Mesodermal cell (in vitro differentiated cells): ENCODE measurements at regions not wholly inside any gene's neighbourhood (a gene's known extent, or its start where the extent isn't known, plus 50 kb on each side); places are given as distances from the start of the nearest gene placed in this dataset.

Source experiments
- H3K27ac ChIP-seq: 2 replicates; pipeline ENCODE4 v1.7.0; 2013; ENCODE audit warnings: mild to moderate bottlenecking, low read depth, low read length, moderate library complexity; ENCODE audit not compliant: severe bottlenecking
- H3K36me3 ChIP-seq: 2 replicates; pipeline ENCODE4 v1.7.1; 2013; ENCODE audit warnings: mild to moderate bottlenecking, low read length, moderate library complexity; ENCODE audit not compliant: control insufficient read depth, insufficient read depth
- H3K4me1 ChIP-seq: one replicate; pipeline ENCODE4 v1.7.1; 2013; ENCODE audit warnings: mild to moderate bottlenecking, low read length; ENCODE audit not compliant: insufficient read depth, control insufficient read depth, poor library complexity, severe bottlenecking
- H3K4me3 ChIP-seq: 2 replicates; pipeline ENCODE4 v1.7.0; 2013; ENCODE audit warnings: low read length, control low read depth, mild to moderate bottlenecking; ENCODE audit not compliant: insufficient read depth, poor library complexity, severe bottlenecking; ENCODE audit errors: extremely low read depth
- H3K9me3 ChIP-seq: 2 replicates; pipeline ENCODE4 v1.7.1; 2013; ENCODE audit warnings: mild to moderate bottlenecking, low read length, moderate library complexity; ENCODE audit not compliant: control insufficient read depth
- WGBS, 2 experiments: methylation state at CpG; one replicate each; pipeline ENCODE4 v1.1.5; 2013; ENCODE audit warnings: missing lambda C conversion rate in 2 of 2; ENCODE audit not compliant: insufficient coverage in 2 of 2; 5-methylcytosine and 5-hydroxymethylcytosine counted together

DNA sequence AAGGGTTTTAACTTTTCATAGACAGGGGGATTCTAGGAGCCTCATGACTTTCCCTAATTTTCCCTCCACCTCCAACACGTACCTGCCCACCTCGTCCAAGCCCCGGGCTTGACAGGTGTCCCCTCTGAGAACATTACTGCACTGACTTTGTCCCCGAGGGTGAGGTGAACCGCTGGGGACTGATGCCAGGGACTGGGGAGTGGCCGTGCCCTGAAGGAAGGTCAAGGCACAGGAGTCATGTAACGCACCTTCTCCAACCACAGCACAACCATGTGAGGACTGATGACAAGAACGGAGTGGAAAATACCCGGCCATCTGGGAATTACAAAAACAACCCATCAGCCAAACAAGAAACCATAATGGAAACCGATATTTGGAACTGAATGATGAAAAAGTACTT, 214.7 kb upstream of the C14orf180 start:
- H3K4me3 ChIP-seq, result no peak overlapping the region
- peaks cover 4% of the 10 kb centered on the region for H3K9me3 ChIP-seq
- no peaks in the 10 kb centered on the region for H3K4me1 ChIP-seq
- WGBS, 2 experiments, result 83% methylated on average over 2 of the region's 10 CpGs; no CpG with 5 or more reads in 1 of the 2 experiments
- no peaks in the 10 kb centered on the region for H3K36me3 ChIP-seq
- H3K27ac ChIP-seq, result no peak overlapping the region

DNA sequence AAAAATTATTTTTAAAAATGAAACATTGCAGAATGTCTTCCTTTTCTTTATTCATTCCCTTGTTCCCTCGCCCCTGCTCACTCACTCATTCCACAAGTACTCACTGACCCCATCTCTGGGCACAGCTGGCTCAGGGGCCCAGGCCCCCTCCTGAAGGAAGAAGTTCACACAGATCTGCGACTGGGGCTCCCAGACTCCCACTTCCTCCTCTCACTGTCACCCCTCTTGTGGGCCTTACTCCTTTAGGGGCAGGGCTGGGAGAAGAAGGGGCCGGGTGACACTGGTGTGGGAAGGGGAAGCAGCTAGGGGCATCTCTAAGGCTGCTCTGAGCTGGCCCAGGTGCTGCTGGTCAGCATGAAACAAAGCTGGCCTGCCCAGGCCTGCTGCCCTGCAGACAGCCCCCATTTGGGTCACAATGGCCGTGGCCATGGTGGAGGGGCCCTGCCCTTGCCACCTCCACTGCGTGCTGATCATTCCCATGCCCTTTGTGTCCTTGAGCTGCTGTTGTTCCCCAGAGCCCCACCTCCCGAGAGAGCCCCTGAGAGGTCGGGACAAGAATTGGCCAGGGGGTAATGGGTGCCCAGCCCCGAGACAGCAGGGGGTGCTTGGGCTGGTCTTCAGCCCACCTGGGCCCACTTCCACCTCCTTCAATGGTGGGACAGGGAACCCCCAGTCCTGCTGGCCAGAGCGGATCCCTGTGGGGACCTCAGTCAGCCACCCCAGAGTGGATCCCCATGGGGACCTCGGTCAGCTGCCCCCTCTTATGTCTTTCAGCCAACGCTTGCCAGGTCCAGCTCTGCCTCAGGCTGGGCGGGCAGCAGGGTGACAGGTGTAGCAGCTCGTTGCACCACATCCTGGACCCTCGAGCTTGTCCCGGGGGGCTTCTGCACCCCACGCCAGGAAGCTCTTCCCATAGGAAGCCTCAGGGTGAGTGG, 212.4 kb upstream of the C14orf180 start:
- no peaks in the 10 kb centered on the region for H3K4me1 ChIP-seq
- no peak overlapping the region for H3K4me3 ChIP-seq
- H3K36me3 ChIP-seq, result no peaks in the 10 kb centered on the region
- WGBS, 2 experiments, result 89 to 95% methylated on average over 9 to 11 of the region's 16 CpGs
- no peak overlapping the region for H3K27ac ChIP-seq
- peaks cover 4% of the 10 kb centered on the region for H3K9me3 ChIP-seq

- H3K9me3 ChIP-seq, result peaks cover 4% of the 10 kb centered on the region
- no peaks in the 10 kb centered on the region for H3K36me3 ChIP-seq
- no peak overlapping the region for H3K27ac ChIP-seq
- no peaks in the 10 kb centered on the region for H3K4me1 ChIP-seq
- no peak overlapping the region for H3K4me3 ChIP-seq
- 90% methylated on average over 32 to 33 of the region's 36 CpGs for WGBS, 2 experiments
Measured at GRCh38 chr14:104367866-104368750, 211.5 kb upstream of the C14orf180 start.

DNA sequence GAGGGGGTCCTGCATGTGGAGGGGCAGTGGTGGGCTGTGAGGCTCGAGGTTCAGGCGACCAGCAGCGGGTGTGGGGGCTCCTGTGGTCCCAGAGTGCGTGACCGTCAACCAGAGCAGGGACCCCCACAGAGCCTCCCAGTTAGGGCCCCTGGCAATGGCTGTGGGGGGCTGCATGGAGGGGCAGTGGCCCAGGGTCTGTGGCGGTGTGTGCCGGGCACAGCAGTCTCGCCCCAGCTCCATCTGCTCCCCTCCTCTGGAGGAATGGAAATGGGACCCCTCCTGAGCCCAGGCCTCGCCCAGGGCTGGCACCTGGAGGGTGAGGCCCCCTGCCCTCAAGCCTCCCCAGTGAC, 210.8 kb upstream of the C14orf180 start:
- Histone ChIP-seq H3K4me3 (no peak overlapping the region), H3K27ac (no peak overlapping the region), H3K36me3 (no peaks in the 10 kb centered on the region), H3K9me3 (peaks cover 4% of the 10 kb centered on the region), H3K4me1 (no peaks in the 10 kb centered on the region)
- WGBS, 2 experiments, result 78 to 87% methylated on average over 5 to 8 of the region's 9 CpGs

- 80 to 87% methylated on average over 3 to 6 of the region's 8 CpGs for WGBS, 2 experiments
- no peaks in the 10 kb centered on the region for H3K36me3 ChIP-seq
Measured at GRCh38 chr14:104369208-104369607, 210.4 kb upstream of the C14orf180 start.

DNA sequence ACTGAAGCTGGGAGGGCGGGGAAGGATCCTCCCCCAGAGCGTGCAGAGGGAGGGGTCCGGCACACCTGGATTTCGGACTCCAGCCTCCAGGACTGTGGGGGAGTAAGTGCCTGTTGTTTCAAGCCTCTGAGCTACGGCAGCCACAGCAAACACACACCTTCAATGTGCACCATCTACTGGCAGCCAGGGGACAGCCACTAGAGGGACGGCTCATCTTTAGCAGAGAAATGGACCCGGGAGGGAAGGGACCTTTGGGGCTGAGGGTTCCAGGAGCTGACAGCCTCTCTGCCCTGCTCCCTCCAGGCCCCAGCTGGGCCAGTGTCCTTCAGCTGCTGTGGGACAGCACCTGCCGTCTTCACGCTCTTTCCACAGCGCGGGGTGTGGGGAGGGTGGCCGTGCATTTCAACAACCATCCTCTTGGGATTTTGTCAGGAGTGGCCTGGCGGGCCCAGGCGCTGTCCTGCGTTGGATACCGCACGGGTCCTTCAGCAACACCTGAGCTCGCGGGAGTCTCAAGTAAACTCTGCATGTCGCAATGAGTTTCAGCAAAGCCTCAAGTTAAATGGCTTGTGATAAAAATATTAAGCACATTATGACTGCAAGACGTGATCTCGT, 209.2 kb upstream of the C14orf180 start:
- Histone ChIP-seq H3K4me1 (no peaks in the 10 kb centered on the region), H3K4me3 (no peak overlapping the region), H3K9me3 (no peaks in the 10 kb centered on the region), H3K27ac (no peak overlapping the region), H3K36me3 (no peaks in the 10 kb centered on the region)
- 75 to 83% methylated on average over 11 to 16 of the region's 22 CpGs for WGBS, 2 experiments

More at GRCh38 chr14:104369208-104369607, 210.4 kb upstream of the C14orf180 start:
- H3K4me1 ChIP-seq, result no peaks in the 10 kb centered on the region
- H3K4me3 ChIP-seq, result no peak overlapping the region
- peaks cover 4% of the 10 kb centered on the region for H3K9me3 ChIP-seq
- H3K27ac ChIP-seq, result no peak overlapping the region

GRCh38 chr14:104371031-104371430, 208.5 kb upstream of the C14orf180 start:
- WGBS, 2 experiments, result 87 to 93% methylated on average over 15 of the region's 15 CpGs
- H3K27ac ChIP-seq, result no peak overlapping the region
- no peaks in the 10 kb centered on the region for H3K36me3 ChIP-seq
- H3K4me1 ChIP-seq, result no peaks in the 10 kb centered on the region
- H3K9me3 ChIP-seq, result no peaks in the 10 kb centered on the region
- no peak overlapping the region for H3K4me3 ChIP-seq

DNA sequence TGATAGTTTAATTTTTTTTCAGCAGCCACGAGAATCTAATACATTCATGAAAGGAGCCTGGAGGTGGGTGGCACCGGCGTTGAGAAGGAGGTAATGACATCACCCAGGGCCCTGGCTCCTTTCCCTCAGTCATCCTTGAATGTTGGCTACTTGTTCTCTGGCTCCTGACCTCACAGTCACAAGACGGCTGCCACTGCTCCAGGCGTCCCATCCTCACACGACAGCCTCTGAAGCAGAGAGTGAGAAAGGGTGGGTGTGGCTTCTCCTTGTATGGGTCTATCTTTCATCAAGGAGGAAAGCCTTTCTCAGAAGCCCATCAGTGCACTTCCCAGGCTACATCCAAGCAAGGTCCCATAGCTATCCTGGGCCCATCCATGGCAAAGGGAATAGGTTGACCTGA, 207.6 kb upstream of the C14orf180 start:
- no peak overlapping the region for H3K4me3 ChIP-seq
- no peaks in the 10 kb centered on the region for H3K36me3 ChIP-seq
- 95 to 98% methylated on average over 4 to 5 of the region's 6 CpGs for WGBS, 2 experiments
- no peak overlapping the region for H3K27ac ChIP-seq
- H3K4me1 ChIP-seq, result no peaks in the 10 kb centered on the region
- no peaks in the 10 kb centered on the region for H3K9me3 ChIP-seq

DNA sequence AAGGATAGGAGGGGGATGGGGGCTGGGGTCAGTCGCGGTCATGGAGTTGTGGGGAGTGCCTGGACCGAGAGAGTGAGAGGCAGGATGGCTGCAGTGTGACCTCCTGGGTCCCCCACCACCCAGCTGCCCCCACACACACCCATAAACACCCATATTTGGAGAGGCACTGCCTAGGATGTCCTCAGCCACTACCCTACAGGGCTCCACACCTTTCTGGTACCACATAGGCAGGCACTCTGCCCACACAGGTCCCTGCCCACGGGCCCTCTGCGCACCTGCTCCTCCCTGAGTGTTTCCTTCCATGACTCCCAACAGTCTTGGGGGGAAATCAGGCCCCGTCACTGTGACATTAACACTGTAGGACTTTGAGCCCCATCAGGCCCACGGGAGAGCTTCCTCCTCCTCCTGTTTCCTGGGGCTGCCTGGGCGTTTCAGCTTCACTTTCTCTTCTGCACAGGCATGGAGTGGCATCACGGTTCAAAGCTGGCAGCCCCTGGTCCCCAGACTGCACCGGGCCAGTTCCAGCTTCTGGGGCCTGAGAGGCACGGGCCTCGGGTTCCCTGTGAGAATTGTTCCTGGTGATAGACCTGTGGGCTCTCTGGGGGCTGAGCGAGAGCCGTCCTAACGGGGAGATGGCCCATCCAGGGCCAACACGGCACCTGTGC, 207.0 kb upstream of the C14orf180 start:
- H3K4me1 ChIP-seq, result no peaks in the 10 kb centered on the region
- no peaks in the 10 kb centered on the region for H3K36me3 ChIP-seq
- WGBS, 2 experiments, result 89 to 97% methylated on average over 11 to 12 of the region's 16 CpGs
- H3K27ac ChIP-seq, result no peak overlapping the region
- H3K9me3 ChIP-seq, result no peaks in the 10 kb centered on the region
- H3K4me3 ChIP-seq, result no peak overlapping the region
